GM18517 (cell line): ENCODE measurements at regions not wholly inside any gene's neighbourhood (a gene's known extent, or its start where the extent isn't known, plus 50 kb on each side); places are given as distances from the start of the nearest gene placed in this dataset.
"Not testable (repeated sequence)": the region's sequence is repeated elsewhere in the genome, so short reads cannot be mapped to it uniquely, and the experiment has no call there.

Experiments used
- ATAC-seq: cut with Tn5 transposase; IDR thresholded peaks from one replicate; pipeline ENCODE4 v1.9.1; 2021; ENCODE audit warnings: mild to moderate bottlenecking, moderate library complexity; ENCODE audit not compliant: unreplicated experiment

DNA sequence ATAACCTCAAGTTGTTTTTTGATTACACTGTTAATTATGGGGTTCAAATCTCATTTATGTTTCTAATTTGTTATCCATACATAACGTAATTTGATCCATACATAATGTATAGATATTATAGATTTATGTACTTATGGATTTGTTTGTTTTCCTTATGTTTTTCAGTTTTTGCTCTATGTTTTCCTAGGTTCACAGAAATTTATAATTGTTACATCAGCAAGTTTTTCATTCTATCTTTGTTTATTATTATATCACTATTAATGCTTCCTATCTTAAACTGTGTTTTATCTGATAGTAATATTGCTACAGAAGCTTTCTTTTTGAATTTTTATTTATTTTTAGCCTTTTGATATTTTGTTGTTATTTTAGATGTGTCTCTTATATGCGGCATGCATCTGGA, 194.3 kb upstream of the SOX21 start:
- ATAC-seq: no peak

DNA sequence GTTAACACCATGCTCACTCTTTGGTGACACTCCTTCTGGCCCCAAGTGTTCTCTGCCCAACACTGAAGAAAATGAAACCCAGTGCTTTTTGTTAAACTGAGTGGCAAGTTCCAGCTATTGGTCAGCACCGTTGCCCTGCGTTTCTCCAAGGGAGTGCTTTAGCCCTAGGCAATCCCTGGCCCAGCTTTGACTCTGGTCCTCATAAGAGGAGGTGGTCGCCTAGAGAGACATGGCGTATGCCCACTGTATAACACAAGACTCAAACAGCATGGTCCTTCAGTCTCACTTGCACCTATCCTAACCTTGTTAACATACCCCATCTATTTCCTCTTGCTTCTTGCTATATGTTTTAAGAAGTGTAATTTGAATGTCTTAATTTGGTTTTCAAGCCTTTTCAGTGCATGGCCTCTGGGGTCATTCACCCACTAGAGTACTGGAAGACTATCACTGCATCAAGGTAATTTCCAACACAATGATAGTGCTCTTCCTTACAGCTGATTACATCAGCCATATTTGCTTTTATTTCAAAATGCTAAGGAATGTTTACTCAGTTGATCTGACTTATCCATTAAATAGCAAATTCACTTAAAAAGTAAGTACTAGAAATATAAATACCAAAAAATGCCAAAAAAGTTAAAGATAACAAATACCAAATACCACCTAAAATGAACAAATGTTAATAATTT, 190.5 kb upstream of the SOX21 start:
- no peak for ATAC-seq

DNA sequence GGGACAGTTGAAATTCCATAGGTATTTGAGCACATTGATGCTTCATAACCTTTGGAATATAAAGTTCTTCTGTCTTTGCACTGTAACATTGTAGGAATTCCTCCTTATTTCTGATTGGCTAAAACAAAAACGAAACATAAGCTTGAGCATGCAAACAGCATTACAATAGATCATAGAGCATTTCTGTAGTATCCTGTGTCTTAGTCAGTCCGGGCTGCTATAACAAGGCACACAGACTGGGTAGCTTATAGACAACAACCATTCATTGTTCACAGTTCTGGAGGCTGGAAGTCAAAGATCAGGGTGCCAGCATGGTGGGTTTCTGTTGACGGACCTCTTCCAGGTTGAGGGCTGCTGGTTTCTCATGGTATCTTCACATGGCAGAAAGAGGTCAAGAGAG, 188.7 kb upstream of the SOX21 start:
- ATAC-seq: no peak

DNA sequence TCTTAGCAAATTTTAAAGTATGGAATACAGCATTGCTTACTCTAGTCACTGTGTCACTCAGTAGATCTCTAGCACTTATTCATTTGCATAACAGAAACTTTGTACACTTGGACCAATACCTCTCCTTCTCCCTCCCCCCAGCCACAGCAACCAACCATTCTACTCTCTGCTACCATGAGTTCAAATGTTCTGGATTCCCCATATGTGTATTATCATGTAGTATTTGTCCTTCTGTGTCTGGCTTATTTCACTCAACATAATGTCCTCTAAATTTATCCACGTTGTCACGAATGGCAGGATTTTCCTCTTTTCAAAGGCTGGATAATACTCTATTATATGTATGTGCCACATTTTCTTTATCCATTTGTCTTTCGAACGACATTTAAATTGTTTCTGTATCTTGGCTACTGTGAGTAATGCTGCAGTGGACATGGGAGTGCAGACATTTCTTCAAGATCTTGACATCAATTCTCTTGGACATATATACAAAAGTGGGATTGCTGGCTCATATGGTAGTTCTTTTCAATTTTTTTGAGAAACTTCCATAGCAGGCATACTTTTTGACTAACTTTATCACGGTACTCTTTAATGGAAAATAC, 184.5 kb upstream of the SOX21 start:
- ATAC-seq: no peak

DNA sequence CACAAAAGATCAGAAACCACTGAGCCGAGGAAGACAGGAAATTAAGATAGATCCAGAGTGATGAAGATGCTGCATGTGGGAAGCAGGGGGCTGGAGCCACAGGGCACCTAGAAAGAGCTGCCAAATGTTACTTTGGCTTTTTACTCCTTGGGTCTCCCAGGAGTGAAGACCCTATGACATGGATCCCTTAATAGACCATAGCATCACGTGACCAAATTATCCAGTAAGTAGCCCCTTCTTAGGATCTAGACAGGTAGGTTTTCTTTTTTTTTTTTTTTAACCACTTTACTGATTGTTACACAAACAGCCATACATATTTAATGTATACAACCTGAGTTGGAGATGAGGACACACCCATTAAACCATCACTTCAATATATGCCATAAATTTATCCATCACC, 183.9 kb upstream of the SOX21 start:
- ATAC-seq: no peak

DNA sequence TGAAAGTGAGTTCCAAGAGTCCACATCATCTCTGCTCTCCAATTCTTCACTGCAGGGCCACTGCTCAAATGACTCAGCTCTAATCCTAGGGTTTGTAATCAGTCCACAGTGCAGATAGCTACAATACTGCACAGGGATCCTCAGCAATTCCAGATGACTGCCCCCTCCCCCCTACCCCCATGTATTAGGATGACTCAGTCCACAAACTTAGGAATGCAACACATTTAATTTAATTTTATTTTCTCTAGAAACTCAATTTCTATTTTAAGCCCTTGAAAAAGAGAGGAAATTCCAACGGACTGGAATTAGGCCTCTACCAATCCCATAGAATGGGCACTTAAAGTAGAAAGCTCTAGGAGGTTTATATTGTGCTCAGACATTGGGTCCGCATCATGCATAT, 173.8 kb upstream of the SOX21 start:
- no peak for ATAC-seq

DNA sequence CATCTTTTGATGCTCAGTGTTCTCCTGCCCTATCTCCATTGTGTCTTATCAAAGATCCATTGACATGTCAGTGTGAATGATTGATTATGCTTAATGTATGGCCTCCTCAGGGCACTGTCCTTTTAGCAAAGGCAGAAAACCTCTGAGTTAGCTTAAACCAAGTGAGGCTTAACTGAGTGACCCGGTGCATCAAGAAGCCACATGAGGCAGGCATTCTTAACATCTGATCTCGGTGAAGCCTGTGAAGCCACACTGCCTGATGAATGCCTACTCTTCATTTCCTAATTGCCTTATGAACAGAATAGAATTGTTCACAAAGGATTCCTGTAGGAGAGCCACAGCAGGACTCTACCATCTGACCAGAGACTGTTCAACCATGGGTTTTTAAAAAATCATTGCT, 168.1 kb upstream of the SOX21 start:
- ATAC-seq: no peak

DNA sequence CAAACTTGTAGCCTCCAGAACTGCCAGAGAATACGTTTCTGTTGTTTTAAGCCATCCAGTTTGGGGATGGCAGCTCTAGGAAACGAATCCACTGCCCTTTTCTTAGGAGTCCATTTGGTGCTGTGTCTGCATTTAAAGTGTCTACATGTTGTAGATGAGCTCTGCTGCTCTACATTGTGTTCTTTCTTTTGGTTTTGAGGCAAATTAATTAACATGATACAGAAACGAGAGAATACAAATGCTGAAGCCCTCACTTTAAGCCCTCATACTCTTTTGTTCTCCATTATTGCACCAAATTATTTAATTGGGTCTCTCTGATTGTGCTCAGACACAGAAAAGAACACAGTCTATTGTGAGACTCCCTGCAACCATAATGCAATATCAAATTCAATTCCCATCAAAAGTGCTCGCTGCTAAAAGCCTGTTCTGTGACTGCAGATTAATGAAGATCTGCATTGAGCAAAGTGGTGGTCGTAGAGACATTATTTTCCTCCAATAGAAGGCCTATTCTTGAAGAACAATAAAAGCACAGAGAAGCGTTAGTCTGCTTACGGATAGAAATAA, 166.3 kb upstream of the SOX21 start:
- no peak for ATAC-seq

DNA sequence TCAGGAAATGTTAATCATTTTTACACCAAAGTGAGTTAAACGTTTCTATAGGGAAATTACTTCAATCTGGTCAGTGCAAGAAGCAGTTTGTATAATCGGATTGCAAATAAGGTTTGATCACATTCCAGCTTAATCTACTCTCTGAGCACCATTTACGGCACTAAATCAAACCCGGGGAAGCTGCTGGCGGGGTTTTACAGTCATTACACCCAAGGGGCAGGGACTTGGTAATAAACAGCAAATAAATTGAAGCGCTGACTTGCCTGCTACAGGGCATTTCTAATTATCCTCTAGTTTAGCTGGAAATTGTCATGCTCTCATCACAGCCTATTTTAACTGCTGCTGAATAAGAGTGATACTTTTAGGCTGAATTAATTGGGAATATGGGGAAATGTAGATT, 152.1 kb upstream of the SOX21 start:
- ATAC-seq: no peak

DNA sequence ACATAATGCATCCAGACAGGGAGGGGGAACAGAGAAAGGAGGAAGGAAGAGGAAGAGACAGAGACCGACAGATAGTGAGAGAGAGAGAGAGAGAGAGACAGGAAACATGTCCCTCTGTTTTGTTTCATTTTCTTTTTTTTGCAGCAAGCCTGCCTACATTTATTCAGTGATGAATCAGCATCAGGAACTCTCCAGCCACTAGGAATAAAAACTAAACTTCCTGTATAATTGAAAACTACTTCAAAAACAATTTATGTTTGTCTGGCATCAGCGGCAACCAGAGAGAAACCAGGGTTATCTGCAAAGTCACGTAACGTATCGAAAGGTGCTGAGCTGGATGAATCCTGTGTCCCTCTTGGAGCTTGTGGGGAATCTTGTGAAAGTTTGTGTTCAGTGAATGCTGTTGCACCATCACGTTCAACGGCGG, 148.6 kb upstream of the SOX21 start:
- peak; percentile 70 for ATAC-seq

DNA sequence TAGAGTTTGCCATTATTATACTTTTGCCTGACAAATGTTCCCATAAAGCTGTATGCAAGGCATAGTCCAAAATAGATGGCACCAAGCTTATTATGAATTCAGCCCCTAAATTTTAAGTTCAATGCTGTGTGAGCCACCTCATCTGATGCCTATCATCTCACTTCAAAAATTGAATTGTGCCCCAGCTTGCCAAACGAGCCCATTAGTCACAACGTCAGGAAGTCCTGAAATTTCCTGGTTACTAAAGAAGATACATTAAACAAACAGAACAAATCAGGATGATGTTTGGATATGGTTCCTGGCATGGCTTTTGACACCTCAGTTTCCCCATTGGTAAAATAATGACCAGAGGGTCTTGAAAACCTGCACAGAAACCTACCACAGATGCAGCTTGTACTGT, 147.5 kb upstream of the SOX21 start:
- ATAC-seq: no peak

DNA sequence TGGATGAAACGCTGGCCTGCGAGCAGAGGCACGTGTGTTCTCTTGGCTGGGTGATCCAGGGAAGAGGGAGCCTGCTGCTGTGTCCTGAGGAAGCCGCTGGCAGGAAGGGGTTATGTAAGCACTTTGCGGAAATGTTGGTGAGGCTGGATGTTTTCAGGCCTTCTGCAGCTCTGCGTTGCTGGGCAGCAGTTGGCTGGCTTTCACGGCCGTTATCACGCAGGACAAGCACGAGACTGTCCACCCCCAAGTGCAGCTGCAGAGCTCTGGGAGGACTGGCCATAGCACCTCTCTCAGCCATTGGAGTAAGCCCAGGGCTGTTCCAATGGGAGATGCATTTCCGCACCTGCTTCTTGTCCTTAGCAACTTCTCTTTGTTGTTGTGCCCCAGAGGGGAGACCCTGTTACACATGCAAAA, 146.9 kb upstream of the SOX21 start:
- ATAC-seq: no peak

DNA sequence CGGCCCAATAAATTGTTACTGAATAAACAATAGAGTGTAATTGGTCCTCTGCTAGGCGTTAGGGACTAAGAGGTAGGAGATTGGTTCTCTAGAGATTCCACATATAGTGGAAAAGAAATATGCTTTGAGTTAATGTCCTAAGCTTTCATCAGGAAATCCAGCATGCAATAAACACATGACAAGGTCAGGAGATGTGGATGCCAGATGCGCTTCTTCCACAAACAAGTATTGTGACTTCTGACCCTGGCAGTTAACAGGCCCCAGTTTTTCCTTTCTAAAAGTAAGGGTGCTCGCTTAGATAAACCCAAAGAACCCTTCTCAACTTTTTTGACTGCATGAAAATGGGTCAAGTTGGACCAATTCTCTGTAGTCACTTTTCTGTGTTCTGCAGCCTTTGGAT, 146.5 kb upstream of the SOX21 start:
- ATAC-seq: no peak

DNA sequence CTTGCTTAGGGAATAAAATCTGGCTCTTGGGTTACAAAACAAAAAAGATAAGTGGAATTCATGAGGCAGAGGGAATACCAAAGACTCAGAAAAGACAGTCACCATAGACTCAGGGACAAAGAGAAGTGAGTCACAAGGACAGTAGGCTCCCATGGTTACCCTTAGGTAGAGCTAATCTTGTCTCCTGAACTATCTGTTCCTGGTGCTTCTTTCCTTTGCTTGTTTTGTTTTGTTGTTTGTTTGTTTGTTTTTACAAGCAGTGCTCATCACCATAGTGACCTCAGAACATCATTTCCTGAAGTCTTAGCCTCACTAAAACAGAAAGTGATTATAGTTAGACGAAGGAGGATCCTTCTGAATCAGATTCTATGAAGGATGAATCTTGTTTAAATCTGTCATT, 142.3 kb upstream of the SOX21 start:
- ATAC-seq: no peak

DNA sequence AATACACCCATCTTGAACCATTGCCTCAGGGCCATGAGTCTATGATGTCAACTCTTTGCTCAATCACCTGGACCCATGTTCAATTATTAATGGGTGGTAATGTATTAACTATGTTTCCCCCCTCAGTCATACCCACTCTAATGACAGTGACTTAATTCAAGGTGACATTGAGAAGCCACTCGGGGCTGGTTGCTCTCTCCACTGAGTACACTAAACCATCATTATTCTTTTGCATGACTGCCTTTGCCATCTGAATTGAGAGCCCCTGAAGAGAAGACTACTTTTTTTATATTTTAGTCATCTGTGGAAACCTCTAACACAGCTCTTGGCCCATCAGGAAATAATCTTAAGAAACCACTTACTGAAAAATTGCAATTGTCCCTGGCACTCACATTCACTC, 139.2 kb upstream of the SOX21 start:
- no peak for ATAC-seq

DNA sequence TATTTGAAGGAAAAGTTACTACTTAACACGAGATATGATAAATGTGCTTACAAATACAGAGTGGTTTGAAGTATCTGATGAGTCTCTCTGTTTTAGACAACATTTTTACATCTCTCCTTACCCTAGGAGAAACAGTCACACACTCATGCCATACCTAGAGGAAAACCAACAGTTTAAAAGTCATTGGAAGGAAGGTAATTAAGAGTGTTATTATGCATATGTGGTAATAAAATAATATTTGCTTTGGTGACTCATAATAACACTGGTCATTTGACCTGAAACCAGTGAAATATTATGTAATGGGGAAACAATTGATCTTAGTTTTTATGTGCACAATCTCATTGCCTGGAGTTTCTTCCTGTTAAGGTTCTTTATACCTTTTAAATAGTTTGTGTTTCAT, 136.9 kb upstream of the SOX21 start:
- no peak for ATAC-seq

DNA sequence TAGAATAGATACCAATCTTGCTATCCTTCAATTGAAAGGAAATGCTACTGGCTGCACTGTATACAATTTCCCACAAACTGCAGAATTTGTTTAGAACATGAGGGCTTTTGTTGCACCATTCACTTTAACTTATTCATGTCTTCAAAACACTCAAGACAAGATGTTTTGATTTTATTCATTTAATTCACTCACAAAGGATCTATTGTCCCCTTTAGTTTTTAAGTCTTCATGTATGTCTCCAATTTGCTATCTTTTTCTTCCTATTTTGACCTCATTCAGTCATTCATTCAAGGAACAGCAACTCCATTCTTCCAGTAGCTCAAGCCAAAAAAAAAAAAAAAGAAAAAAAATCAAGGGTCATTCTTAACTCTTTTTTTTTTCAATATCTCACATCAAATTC, 130.6 kb upstream of the SOX21 start:
- ATAC-seq: no peak

DNA sequence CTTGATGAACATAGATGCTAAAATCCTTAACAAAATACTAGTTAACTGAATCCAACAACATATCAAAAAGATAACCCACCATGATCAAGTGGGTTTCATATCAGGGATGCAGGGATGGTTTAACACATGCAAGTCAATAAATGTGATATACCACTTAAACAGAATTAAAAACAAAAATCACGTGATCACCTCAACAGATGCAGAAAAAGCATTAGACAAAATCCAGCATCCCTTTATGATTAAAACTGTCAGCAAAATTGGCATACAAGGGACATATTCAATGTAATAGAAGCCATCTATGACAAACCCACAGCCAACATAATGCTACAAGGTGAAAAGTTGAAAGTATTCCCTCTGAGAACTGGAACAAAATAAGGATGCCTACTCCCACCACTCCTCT, 124.7 kb upstream of the SOX21 start:
- ATAC-seq: not testable (repeated sequence)

DNA sequence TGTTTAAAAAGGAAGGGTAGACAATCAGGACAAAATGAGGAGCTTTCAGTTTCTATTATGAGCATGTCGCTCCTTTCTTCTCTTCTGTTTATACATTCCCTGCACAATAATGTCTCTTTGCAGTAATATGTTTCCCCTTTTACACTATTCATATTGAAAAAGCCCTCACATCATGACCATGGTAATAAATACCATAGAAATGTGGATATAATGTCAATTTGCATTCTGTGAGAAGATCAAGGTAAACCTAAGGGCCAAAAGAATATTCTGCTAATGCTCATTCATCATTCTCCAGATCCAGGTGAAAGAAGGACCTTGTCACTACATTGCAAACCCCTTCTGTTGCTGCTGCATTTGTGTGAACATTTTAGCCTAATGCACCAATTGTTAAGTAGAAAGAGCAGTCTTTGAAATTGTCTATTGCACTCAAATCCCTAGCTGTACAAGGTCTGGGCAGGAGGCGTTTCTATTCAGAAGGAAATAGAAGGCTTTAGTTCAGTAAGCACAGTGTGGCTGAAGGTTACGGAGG, 117.6 kb upstream of the SOX21 start:
- ATAC-seq: no peak

DNA sequence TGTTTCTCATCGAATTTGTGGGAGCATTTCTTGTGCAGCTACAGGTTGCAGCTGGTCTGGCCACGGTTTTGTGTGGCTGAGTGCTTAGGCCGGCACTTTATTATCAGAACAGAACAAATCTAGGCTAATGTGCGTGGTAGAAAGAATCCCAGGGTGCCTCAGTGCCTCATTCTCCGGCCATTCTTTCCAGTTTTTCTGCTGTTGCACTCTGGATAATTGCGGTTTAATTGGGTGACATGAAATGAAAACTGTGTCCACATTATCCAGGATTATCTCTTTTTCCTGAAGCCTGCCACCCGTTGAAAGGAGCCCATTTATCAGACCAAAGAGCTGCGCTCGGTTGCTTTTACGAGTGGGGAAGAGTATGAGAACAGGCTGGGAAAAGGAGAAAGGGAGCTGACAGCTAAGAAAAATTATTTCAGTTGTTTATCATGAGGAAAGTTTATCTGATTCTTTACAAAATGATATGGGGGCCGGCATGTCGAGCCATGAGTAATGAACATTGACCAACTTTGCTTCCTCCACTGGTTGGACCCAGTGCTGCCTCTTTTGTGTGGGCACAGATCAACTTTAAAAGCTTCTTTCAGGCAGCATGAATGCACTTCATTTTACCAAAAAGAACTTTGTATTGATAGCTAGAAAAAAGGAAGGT, 117.0 kb upstream of the SOX21 start:
- ATAC-seq: no peak

DNA sequence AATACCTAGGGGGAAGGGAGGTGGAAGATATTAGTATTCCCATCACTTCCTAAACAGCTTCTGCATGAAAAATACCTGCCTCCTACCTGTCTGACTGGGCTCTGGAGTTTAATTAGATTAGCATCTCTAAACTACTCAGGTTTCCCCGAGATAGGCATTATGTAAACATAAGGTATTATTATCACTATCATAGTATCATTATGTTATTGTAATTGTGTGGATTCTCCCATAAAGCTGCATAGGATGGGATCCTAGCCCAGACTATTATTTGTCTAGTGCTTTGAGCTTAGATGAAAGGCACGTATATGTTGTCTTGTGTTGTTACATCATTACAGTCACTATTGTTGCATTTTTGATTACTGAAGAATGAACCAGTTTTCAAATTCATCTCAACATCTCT, 115.2 kb upstream of the SOX21 start:
- ATAC-seq: no peak

DNA sequence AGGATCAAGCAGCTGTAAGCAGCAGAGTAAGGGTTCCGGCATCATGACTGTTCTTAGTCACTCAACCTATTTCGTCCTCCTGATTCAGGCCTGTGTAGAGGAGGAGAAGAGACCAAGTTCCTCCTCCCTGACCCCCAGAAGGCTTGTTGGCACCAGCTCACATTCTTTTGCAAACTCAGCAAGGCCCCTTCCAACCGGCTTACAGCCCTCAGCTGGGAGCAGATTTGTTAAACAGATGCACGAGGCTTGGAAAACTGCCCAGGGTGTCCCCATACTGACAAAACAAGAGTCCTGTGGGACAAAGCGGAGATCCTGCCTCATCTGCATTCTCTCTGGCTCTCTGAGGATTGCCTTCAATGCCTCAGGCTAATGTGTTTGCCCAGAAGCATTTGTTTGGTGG, 113.2 kb upstream of the SOX21 start:
- ATAC-seq: no peak
